ENCODE measurements at regions not wholly inside any gene's neighbourhood (a gene's known extent, or its start where the extent isn't known, plus 50 kb on each side); places are given as distances from the start of the nearest gene placed in this dataset.

DNA sequence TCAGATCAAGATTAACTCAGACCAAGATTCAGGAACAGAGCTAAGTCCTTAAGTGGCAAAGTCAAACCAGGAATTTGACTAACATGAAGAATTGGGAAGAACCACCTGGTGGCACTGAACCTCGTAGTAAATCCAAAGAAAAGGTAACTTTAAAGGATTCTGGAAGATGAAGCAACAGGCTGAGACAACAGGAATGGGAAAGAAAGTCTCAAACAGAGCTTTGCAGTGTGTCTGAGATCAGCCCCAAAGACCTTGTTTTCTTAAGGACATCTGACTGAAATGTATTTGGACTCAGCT, 126.1 kb downstream of the ASB9 start:
- no peak overlapping the region for H3K27ac ChIP-seq
- TF ChIP-seq, protein P1, sequence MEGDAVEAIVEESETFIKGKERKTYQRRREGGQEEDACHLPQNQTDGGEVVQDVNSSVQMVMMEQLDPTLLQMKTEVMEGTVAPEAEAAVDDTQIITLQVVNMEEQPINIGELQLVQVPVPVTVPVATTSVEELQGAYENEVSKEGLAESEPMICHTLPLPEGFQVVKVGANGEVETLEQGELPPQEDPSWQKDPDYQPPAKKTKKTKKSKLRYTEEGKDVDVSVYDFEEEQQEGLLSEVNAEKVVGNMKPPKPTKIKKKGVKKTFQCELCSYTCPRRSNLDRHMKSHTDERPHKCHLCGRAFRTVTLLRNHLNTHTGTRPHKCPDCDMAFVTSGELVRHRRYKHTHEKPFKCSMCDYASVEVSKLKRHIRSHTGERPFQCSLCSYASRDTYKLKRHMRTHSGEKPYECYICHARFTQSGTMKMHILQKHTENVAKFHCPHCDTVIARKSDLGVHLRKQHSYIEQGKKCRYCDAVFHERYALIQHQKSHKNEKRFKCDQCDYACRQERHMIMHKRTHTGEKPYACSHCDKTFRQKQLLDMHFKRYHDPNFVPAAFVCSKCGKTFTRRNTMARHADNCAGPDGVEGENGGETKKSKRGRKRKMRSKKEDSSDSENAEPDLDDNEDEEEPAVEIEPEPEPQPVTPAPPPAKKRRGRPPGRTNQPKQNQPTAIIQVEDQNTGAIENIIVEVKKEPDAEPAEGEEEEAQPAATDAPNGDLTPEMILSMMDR (conservative IDR thresholded peaks at IDR 0.05), result no peak

DNA sequence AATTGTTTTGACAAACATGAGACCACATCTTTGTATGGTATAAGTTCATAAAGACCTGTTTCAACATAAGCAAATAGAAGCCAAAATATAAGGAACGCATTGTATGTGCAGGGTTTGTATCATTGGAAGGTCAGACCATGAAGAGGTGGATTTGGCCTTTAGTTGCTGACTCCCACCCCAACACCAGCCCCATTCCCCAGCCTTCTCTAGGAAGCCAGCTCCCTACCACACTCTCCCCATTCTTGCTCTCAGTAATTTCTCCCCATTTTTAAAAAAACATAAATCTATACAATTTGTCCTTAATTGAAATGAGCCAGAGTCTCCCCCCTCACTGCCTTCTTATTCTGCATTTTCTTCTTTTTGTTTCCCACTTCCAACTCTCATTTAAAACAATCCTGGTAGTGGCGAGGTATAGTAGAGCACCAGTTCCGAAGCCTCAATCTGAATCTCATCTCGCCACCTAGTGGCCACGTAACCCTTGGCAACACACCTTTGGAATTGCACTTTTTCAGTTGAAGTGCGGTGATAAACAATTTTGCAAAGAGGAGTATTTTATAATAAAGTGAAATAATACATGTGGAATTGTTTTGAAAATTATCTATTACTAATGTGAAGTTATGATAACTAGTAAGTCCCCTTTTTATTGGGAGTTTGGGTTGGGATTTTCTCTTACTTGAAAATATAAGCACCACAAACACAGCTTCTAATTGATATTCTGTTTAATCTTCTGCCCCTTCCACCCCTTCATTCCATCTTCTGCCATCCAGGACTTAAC, 126.6 kb downstream of the ASB9 start:
- TF ChIP-seq, protein P1 (conservative IDR thresholded peaks at IDR 0.05), result peak; percentile 79
- H3K27ac ChIP-seq, result no peak overlapping the region

DNA sequence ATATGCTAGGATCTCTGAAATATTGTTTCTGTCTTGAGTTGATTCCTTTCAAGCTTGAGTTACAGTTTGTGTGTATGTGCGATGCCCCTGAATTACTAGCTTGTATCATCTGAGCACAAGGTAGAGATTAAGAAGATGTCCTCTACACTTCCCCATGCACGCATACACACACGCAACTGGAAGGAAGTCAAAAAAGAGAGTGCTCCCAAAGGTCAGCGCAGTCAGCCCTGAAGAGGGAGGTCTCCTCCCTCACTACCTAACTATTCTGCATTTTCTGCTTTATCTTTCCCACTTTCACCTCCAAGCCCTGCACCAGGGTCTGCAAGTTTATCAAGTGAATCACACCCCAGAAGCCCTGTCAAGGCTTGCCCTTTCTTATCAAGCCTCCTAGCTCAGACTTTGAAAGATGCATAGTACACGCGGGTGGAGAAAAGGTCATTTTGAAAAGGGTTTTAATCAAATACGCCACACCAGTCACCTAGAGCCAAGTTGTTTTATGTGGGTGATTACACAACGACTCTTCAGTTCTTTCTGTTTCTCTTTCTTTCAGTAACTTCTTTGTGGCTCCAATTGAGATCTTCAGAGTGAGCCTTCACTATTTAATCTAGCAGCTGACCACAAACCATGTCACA, 127.7 kb downstream of the ASB9 start:
- H3K27ac ChIP-seq, result no peak overlapping the region
- TF ChIP-seq, protein P1 (conservative IDR thresholded peaks at IDR 0.05), result no peak

DNA sequence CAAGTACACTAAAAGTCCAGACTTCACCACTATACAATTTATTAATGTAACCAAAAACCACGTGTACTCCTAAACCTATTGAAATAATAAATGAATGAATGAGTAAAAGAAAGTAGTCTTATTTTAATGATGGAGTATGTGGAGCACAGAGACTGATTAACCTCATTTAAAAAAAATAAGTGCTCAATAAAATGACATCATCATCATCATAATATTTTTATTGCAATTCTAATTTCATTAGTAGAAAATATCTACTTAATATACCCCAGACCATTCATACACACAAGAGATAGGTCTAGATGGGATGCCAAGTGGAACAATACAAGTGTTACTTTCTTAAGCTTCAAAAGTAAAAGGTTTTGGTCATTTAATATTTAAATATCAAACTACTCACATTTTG, 133.1 kb downstream of the ASB9 start:
- no peak overlapping the region for H3K27ac ChIP-seq
- TF ChIP-seq, protein P1 (conservative IDR thresholded peaks at IDR 0.05), result no peak

DNA sequence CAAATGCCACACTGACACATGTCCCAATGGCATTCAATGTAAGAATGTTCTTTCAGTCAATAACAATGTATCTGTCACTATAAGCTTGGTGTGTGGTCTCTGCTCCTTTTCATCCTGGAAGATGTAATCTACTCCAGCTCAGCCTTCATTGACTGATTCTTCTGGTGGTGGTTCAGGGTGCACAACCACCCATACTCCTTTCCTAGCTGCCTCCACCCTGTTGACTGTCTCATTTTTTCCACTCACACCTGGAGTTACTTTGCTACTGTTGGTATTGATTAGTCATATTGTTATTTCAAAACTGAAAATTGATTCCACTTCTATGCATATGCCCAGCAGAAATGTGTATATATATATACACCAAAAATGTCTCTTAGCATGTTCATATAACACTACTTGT, 140.5 kb downstream of the ASB9 start:
- H3K27ac ChIP-seq, result no peak overlapping the region
- TF ChIP-seq, protein P1 (conservative IDR thresholded peaks at IDR 0.05), result no peak

DNA sequence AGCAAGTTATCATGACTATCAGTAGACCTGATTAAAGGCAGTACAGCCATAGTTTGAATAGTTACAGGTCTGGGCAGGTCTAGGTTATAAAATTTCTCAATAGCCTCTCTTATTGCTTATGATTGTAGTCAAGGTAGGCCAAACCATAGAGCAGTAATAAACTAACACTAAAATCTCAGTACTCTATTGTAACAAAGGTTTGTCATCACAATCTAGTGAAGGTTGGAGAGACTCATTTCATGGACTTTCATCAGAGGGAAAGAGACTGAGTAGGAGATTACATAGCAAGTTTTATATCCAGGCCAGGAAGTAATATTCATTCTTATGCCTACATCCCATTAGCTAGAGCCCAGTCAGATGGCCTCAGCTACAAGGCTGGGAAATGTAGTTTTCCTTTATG, 141.0 kb downstream of the ASB9 start:
- TF ChIP-seq, protein P1 (conservative IDR thresholded peaks at IDR 0.05), result no peak
- H3K27ac ChIP-seq, result no peak overlapping the region

DNA sequence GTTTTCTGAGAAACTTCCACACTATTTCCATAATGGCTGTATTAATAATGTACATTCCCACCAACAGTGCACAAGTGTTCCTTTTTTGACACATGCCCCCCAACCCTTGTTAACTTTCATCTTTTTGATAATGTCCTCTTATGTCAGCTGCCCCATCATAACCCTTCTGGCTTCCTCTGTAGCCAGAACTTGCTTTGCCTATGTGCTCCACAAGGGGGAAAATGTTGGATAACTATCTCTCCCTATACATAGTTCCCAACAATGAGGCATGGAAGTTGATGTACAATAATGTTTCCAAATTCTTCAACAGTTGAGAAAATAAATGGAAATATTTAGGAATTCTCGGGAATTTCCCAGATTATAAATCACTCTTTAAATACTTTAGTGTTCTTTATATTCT, 142.9 kb downstream of the ASB9 start:
- H3K27ac ChIP-seq, result no peak overlapping the region
- TF ChIP-seq, protein P1 (conservative IDR thresholded peaks at IDR 0.05), result no peak; the same call in 1 of the 2 replicates
